ENCODE measurements at regions not wholly inside any gene's neighbourhood (a gene's known extent, or its start where the extent isn't known, plus 50 kb on each side); places are given as distances from the start of the nearest gene placed in this dataset.
"Not testable (repeated sequence)": the region's sequence is repeated elsewhere in the genome, so short reads cannot be mapped to it uniquely, and the experiment has no call there.

DNA sequence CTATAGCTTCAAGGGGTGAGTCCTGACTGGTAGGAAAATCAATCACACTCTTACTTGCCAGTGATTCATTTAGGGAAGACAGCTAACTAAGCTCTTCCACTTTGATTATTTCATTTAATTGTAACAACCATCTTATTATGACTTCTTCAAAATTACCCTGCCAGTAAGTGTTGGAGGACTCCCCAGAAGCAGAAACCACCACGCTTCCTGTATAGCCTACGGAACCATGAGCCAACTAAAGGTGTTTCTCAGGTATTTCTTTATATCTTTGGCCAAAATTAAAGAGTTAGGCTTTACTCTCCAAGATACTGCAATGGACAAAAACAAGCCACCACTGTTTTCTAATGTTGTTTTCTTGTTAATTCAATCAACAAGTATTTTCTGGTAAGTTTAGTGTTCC is 61.0 kb downstream of the FOXD4L5 start:
- DNase-seq, result peak; percentile 51

- not testable (repeated sequence) for DNase-seq
These were observed 76.2 kb downstream of the FOXD4L5 start for GRCh38 chr9:65208834-65209233.

DNA sequence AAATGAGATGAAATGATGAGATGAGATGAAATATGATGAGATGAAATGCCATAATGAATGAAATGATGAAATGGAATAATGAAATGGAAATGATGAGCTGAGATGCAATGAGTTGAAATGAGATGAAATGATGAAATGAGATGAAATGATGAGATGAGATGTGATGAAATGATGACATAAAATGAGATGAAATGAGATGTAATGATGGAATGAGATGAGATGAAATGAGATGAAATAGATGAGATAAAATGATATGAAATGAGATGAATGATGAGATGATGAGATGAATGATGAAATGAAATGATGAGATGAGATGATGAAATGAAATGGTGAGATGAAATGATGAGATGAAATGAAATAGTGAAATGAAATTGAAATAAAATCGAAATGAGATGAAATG is 77.7 kb downstream of the FOXD4L5 start:
- not testable (repeated sequence) for DNase-seq

DNA sequence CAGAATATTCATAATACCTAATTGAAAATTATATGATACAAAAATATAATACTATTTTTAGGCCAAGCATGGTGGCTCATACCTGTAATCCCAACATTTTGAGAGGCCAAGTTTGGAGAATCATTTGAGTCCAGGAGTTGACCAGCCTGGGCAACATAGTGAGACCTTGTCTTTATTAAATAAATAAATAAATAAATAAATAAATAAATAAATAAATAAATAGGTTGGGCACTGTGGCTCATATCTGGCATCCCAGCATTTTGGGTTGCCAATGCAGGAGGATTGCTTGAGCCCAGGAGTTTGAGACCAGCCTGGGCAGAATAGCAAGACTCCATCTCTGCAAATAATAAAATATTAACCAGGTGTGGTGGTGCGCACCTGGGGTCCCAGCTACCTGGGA is 79.2 kb downstream of the FOXD4L5 start:
- DNase-seq, result not testable (repeated sequence)

- not testable (repeated sequence) for DNase-seq
These were observed 89.2 kb downstream of the FOXD4L5 start for GRCh38 chr9:65195781-65196180.

- not testable (repeated sequence) for DNase-seq
These were observed 129.1 kb downstream of the FOXD4L5 start for GRCh38 chr9:65155937-65156336.

All from stimulated activated CD4-positive, alpha-beta T cell treated with anti-CD3 and anti-CD28 coated beads, Interleukin-15, amount 100 ng/mL, for 24 hours (primary cell).